CD1c-positive myeloid dendritic cell (primary cell): ENCODE measurements at regions not wholly inside any gene's neighbourhood (a gene's known extent, or its start where the extent isn't known, plus 50 kb on each side); places are given as distances from the start of the nearest gene placed in this dataset.

Experiments used
- DNase-seq: peaks from one replicate; pipeline ENCODE4 v3.0.0-alpha.2; 2016; ENCODE audit errors: extremely low spot score

GRCh38 chr12:45102818-45103217 is 51.9 kb upstream of the DBX2 start:
- no peak for DNase-seq

- DNase-seq = no peak
These were observed 55.1 kb upstream of the DBX2 start for GRCh38 chr12:45105996-45106395.

GRCh38 chr12:45112306-45112705 is 61.4 kb upstream of the DBX2 start:
- no peak for DNase-seq

- DNase-seq = no peak
These were observed 70.3 kb upstream of the DBX2 start for GRCh38 chr12:45121224-45121623.

- no peak for DNase-seq
These were observed 72.0 kb upstream of the DBX2 start for GRCh38 chr12:45122768-45123380.

- no peak for DNase-seq
These were observed 73.7 kb upstream of the DBX2 start for GRCh38 chr12:45124485-45125155.

GRCh38 chr12:45125997-45126396 is 75.1 kb upstream of the DBX2 start:
- DNase-seq = no peak

- DNase-seq = no peak
These were observed 77.7 kb upstream of the DBX2 start for GRCh38 chr12:45128637-45129036.

GRCh38 chr12:45130881-45131281 is 80.0 kb upstream of the DBX2 start:
- peak; percentile 50 for DNase-seq

GRCh38 chr12:45131506-45131905 is 80.6 kb upstream of the DBX2 start:
- no peak for DNase-seq

- no peak for DNase-seq
These were observed 77.3 kb upstream of the ANO6 start for GRCh38 chr12:45138609-45139008.

GRCh38 chr12:45148006-45148405 is 67.9 kb upstream of the ANO6 start:
- DNase-seq = no peak

- DNase-seq = no peak
These were observed 67.3 kb upstream of the ANO6 start for GRCh38 chr12:45148619-45149018.

GRCh38 chr12:45165284-45165683 is 50.6 kb upstream of the ANO6 start:
- DNase-seq = no peak

- DNase-seq = no peak
These were observed 49.8 kb upstream of the ANO6 start for GRCh38 chr12:45166056-45166455.
